Thyroid gland (tissue), 4 donors: ENCODE measurements at regions not wholly inside any gene's neighbourhood (a gene's known extent, or its start where the extent isn't known, plus 50 kb on each side); places are given as distances from the start of the nearest gene placed in this dataset.

ENCODE experiments used
- CTCF ChIP-seq, 6 experiments: fragments of 200-600 bp in 3 of 6; fragments of 450-650 bp in 3 of 6; sonication (generic) in 3 of 6; IDR thresholded peaks; one replicate each; pipeline ENCODE4 v1.5.1; 2016 to 2019; ENCODE audit warnings: antibody characterized with exemption in 6 of 6, mild to moderate bottlenecking in 2 of 6, inconsistent platforms in 1 of 6, moderate library complexity in 1 of 6
- POLR2A ChIP-seq, 2 donors: fragments of 450-650 bp; IDR thresholded peaks; one replicate each; pipeline ENCODE4 v1.6.1; 2017; ENCODE audit warnings: antibody characterized with exemption in 2 of 2, mild to moderate bottlenecking in 2 of 2, moderate library complexity in 1 of 2

GRCh38 chr6:138688580-138688979, 85.0 kb upstream of the CCDC28A start:
- TF ChIP-seq CTCF (IDR thresholded peaks at IDR 0.05) (no peak), POLR2A (IDR thresholded peaks at IDR 0.05) (no peak)
